ENCODE measurements at regions not wholly inside any gene's neighbourhood (a gene's known extent, or its start where the extent isn't known, plus 50 kb on each side); places are given as distances from the start of the nearest gene placed in this dataset.

DNA sequence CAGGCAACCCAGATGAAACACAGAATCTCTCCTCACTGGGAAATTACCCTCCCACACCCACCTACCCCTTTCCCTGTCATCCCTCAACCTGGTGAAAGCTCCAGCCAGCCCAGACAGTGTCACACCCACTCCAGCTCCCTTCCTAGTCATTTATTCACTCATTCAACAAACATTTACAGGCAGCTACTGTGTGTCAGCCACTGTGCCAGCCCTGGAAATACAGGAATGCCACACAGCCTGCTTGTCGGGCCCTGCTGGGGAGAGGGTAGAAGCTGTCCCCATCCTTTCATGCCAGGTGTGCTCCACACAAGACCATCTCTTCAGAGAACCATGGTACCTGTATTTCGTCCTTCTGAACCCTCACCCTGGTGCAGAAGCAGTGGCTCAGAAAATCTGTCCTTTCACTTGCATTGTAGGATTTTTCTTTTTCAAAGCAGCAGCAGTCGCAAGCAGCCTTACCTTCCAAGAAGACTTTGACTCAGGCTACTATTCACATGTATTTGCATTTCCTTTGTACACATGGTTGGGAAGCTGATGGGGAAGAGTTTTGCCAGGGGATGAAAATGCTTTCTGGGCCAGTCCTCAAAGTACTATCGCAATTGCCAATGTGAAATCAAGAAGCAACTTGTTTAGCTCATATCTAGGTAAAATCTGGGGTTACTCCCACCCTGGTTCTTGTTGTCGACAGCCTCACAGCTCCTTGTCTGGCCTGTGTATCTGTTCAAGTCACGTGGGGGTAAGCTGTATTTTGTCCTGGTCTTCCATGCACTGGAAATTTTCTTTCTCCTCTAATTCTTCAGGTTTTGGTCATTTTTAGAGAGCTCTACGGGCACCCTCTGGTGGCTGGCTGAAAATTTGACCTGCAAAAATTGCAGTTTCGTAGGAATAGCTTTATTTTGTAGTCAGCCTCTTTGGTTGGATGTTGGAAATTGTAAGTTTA lies 147.4 kb upstream of the EGLN3 start:
- H3K27ac ChIP-seq: no peak overlapping the region
- H3K4me2 ChIP-seq: no peak overlapping the region
- no peaks in the 10 kb centered on the region for H4K20me1 ChIP-seq (ENCODE audit: insufficient read depth)

DNA sequence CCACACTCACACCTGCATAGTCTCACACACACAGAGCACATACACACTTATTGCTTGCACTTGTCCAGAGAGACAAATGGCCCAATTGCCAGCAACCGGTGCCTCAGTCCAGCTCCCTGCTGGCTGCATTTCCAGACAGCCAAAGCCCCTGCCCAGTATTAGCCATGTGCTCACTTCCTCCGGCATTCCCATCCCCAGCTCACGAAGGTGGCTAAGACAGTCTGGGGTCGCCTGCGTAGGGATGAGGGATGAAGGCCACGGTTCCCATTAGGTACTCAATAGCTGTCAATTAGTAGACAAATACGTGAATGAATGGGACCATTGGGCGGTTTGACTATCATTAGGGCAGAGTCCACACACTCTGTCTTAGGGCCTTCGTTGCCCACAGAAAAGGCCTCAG lies 146.8 kb upstream of the EGLN3 start:
- Histone ChIP-seq H4K20me1 (ENCODE audit: insufficient read depth) (no peaks in the 10 kb centered on the region), H2AFZ (ENCODE audit: low read depth) (no peak overlapping the region), H3K4me2 (no peak overlapping the region), H3K4me3 (IDR thresholded peaks at IDR 0.05; ENCODE audit: insufficient read depth, low read depth, low read length) (no peak overlapping the region), H3K27ac (no peak overlapping the region), H3K4me1 (ENCODE audit: low read depth, poor library complexity, severe bottlenecking) (no peaks in the 10 kb centered on the region), H3K79me2 (ENCODE audit: insufficient read depth, low read depth) (no peaks in the 10 kb centered on the region), H3K36me3 (ENCODE audit: insufficient read depth) (no peaks in the 10 kb centered on the region), H3K9ac (no peak overlapping the region), H3K27me3 (ENCODE audit: insufficient read depth, low read depth) (no peaks in the 10 kb centered on the region)
- TF ChIP-seq, protein P1, sequence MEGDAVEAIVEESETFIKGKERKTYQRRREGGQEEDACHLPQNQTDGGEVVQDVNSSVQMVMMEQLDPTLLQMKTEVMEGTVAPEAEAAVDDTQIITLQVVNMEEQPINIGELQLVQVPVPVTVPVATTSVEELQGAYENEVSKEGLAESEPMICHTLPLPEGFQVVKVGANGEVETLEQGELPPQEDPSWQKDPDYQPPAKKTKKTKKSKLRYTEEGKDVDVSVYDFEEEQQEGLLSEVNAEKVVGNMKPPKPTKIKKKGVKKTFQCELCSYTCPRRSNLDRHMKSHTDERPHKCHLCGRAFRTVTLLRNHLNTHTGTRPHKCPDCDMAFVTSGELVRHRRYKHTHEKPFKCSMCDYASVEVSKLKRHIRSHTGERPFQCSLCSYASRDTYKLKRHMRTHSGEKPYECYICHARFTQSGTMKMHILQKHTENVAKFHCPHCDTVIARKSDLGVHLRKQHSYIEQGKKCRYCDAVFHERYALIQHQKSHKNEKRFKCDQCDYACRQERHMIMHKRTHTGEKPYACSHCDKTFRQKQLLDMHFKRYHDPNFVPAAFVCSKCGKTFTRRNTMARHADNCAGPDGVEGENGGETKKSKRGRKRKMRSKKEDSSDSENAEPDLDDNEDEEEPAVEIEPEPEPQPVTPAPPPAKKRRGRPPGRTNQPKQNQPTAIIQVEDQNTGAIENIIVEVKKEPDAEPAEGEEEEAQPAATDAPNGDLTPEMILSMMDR (conservative IDR thresholded peaks at IDR 0.05; ENCODE audit: low read depth, low read length): no peak

More for the DNA sequence above, 147.4 kb upstream of the EGLN3 start:
- Histone ChIP-seq H3K9ac (no peak overlapping the region), H3K4me3 (IDR thresholded peaks at IDR 0.05; ENCODE audit: insufficient read depth, low read depth, low read length) (no peak overlapping the region), H3K79me2 (ENCODE audit: insufficient read depth, low read depth) (no peaks in the 10 kb centered on the region), H2AFZ (ENCODE audit: low read depth) (no peak overlapping the region), H3K27me3 (ENCODE audit: insufficient read depth, low read depth) (no peaks in the 10 kb centered on the region), H3K4me1 (ENCODE audit: low read depth, poor library complexity, severe bottlenecking) (no peaks in the 10 kb centered on the region), H3K36me3 (ENCODE audit: insufficient read depth) (no peaks in the 10 kb centered on the region)
- TF ChIP-seq, protein P1 (conservative IDR thresholded peaks at IDR 0.05; ENCODE audit: low read depth, low read length): peak; percentile 33

DNA sequence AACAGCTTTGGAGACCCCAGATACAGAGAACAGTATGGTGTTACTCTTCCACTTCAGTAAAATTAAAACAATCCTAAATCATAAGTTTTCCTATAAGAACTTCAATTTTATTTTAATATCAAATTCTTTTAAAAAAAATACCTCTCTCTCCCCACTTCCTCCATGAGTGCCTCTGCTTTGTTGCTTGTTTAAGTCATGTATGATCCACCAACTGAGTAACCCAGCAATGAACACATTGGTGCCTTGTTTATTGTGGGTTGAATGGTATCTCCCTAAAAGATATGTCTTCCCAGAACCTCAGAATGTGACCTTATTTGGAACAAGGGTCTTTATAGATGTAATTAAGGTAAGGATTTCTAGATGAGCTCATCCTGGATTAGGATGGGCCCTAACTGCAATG lies 143.5 kb upstream of the EGLN3 start:
- Histone ChIP-seq H3K4me2 (no peak overlapping the region), H3K79me2 (ENCODE audit: insufficient read depth, low read depth) (no peaks in the 10 kb centered on the region), H3K4me3 (IDR thresholded peaks at IDR 0.05; ENCODE audit: insufficient read depth, low read depth, low read length) (no peak overlapping the region), H3K27me3 (ENCODE audit: insufficient read depth, low read depth) (no peaks in the 10 kb centered on the region), H4K20me1 (ENCODE audit: insufficient read depth) (no peaks in the 10 kb centered on the region), H3K36me3 (ENCODE audit: insufficient read depth) (no peaks in the 10 kb centered on the region), H3K4me1 (ENCODE audit: low read depth, poor library complexity, severe bottlenecking) (no peaks in the 10 kb centered on the region), H2AFZ (ENCODE audit: low read depth) (no peak overlapping the region), H3K27ac (no peak overlapping the region), H3K9ac (no peak overlapping the region)
- TF ChIP-seq, protein P1 (conservative IDR thresholded peaks at IDR 0.05; ENCODE audit: low read depth, low read length): no peak

DNA sequence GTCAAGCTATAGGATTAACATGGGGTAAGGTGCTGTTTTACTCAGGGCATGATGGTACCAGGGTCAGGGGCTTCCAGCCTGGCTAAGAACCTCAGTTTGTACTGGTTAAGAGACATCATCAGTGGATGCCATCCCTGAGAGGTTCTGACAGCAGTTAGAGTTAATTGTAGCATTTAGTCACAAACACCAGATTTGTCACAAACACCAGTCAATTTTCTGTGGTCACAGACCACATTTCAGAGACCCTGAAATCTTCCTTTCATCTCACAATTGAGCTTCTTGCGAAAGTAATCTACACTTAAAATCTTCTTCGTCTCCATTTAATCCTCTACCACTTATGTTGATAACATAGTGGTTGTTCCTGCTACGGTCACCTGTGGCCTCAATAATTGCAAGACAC lies 143.0 kb upstream of the EGLN3 start:
- Histone ChIP-seq H3K4me1 (ENCODE audit: low read depth, poor library complexity, severe bottlenecking) (no peaks in the 10 kb centered on the region), H4K20me1 (ENCODE audit: insufficient read depth) (no peaks in the 10 kb centered on the region), H3K4me2 (no peak overlapping the region), H3K4me3 (IDR thresholded peaks at IDR 0.05; ENCODE audit: insufficient read depth, low read depth, low read length) (no peak overlapping the region), H3K36me3 (ENCODE audit: insufficient read depth) (no peaks in the 10 kb centered on the region), H3K79me2 (ENCODE audit: insufficient read depth, low read depth) (no peaks in the 10 kb centered on the region), H3K27me3 (ENCODE audit: insufficient read depth, low read depth) (no peaks in the 10 kb centered on the region), H2AFZ (ENCODE audit: low read depth) (no peak overlapping the region), H3K9ac (no peak overlapping the region), H3K27ac (no peak overlapping the region)
- TF ChIP-seq, protein P1 (conservative IDR thresholded peaks at IDR 0.05; ENCODE audit: low read depth, low read length): no peak

Data from KMS-11 (cell line).